MV-4-11 (cell line): ENCODE measurements at regions not wholly inside any gene's neighbourhood (a gene's known extent, or its start where the extent isn't known, plus 50 kb on each side); places are given as distances from the start of the nearest gene placed in this dataset.
"Not testable (repeated sequence)": the region's sequence is repeated elsewhere in the genome, so short reads cannot be mapped to it uniquely, and the experiment has no call there.

Experiments
- DNase-seq: peaks from one replicate; lab custom pipeline; 2025; lab: John Stamatoyannopoulos, UW

DNA sequence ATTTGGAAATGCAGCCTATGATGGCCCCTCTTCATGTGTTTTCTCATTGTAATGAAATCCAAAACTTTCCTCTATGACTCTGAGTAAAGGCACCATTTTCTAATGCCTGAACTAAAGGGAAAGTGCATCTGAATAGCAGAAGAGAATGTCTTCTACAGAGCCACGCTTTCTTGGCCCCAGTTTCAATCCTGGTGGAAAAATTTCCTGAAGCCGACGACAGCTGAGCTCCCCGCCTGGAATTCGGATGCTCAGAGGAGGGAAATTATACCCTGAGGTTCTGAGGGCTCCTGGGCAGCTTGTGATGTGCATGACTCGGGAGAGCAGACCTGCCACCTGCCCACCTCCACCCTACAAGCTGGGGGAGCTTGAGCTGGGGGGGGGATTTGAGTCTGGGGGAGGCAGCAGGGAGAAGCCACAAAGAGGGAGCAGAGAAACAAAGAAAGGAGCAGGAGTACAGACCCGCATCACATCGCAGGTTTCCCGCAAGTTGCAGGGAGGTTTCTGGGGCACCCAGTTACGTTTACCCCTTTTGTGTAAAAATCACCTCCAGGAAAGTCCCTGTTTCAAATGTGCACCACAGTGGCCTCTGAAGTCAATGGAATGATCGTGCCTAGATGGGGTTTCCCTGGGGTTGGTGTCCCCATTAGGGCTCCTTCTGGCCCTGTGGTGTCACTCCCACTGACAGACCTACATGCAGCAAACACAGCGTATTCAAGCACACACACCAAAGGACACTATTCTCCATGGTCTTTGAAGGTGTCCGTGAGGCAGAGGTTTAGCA is 145.6 kb upstream of the RBPJ start:
- no peak for DNase-seq

DNA sequence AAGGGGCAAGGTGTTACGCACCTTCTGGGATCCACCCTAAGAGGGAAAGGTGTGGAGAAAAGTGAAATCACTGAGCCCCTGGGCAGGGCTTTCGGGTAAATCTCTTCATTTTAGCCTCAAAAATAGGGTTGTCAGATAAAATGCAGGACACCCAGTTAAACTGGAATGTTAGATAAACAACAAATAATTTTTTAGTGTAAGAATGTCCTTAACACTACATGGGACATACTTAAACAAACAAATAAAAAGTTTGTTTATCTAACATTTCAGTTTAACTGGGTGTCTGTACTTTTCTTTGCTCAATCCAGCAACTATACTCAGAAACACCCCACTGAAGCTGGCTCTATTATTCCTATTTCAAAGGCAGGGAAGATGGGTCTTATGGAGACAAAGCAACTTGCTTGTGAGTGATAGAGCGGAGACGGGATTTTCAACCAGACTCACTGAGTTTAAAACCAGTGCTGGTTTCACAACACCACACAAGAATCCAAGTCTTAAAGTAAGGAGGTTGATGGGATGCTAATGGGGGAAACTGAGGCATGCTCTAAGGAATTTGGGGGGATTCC is 144.8 kb upstream of the RBPJ start:
- DNase-seq = no peak

DNA sequence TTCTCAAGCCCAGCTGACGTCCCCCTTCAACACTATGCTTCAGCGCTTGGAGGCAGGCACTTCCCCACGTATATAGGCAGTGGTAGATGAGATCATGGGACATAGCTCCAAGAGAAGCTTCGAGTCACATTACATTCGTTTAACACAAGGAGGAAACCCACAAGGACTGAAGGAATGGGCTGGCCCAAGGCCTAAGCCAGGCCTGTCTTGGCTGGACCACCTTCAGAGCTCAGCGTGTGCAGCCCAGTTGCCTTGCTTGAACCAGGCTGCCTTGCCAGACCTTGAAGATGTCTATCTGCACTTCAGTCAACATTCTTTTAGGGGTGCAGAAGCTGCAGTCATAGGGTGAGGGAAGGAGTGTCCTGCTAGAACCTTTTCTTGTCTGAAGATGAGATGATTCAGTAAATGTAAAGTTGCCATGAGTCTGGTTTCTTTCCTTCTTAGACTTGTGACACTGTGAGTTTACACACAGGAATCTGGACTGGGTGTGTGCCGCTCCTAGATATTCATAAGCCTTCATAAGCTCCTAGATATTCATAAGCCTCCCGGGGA is 144.1 kb upstream of the RBPJ start:
- no peak for DNase-seq

DNA sequence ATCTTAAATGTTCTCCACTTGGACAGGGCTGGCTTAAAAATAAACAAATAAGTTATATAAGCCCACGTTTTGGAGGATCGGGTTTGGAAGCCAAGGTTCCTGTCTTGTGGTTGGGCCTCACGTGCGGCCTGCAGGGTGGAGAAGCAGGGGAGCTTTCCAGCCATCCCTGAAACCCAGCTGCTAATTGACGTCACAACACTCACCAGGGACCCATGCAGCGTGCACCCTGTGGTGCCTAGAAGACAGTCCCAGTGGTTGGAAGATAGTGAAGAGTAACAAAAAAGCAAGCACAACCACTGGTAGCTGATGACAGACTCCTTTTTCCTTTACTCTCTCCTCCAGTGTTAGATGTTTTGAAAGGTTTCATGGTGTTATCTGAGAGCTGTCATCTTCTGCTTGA is 142.0 kb upstream of the RBPJ start:
- no peak for DNase-seq

DNA sequence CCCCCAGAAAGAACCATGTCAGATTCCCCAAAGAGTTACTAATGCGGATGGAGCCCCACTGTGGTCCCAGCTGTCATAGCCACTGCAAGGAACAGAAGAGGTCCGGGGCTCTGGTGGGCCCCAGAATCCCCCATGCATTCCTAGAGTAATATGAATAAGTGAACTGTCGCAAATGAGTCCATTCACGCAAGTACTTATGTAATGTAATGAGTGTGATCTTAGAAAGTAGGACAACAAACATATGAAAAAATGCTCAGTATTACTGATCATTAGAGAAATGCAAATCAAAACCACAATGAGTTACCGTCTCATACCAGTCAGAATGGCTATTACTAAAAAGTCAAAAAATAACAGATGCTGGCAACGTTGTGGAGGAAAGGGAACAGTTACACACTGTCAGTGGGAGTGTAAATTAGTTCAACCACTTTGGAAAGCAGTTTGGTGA is 141.5 kb upstream of the RBPJ start:
- no peak for DNase-seq

DNA sequence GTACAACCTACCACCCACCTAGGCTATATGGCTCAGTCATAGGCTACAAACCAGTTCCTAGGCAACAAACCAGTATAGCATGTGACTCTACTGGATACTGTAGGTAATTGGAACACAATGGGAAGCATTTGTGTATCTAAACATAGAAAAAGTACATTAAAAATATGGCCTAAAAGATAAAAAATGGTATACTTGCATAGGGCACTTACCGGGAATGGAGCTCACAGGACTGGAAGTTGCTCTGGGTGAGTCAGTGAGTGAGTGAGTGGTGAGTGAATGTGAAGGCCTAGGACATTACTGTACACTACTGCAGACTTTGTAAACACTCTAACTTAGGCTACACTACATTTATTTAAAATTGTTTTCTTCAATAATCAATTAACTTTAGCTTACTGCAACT is 139.2 kb upstream of the RBPJ start:
- no peak for DNase-seq

DNA sequence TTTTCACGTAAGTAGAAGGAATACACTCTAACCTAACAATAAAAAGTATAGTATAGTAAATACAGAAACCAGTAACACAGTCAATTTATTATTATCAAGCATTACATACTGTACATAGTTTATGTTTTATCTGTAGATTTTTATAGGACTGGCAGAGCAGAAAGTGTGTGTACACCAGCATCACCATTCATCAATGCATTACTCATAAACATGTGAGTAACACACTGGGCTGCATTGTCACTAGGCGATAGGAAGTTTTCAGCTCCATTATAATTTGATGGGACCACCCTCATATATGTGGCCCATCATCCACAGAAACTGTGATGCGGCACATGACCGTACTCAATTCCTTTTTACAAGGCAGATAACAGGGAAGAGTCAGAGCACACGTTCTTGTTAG is 137.8 kb upstream of the RBPJ start:
- DNase-seq = no peak

DNA sequence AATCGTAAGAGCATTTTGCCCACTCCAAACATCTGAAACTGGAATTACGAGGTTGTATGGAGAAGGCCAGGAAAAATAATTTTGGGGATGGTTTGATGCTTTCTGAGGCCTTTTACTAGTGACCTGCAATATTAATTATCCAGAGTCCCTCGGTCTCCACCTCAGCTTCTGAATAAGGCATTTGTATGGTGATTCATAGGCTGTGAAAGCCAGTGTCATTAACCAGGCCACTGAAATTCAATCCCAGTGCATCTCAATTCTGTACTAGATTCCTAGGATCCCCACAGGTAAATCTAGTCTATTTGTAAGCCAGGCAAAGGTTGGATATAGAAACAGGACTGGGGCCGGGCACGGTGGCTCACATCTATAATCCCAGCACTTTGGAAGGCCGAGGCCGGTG is 135.4 kb upstream of the RBPJ start:
- no peak for DNase-seq

DNA sequence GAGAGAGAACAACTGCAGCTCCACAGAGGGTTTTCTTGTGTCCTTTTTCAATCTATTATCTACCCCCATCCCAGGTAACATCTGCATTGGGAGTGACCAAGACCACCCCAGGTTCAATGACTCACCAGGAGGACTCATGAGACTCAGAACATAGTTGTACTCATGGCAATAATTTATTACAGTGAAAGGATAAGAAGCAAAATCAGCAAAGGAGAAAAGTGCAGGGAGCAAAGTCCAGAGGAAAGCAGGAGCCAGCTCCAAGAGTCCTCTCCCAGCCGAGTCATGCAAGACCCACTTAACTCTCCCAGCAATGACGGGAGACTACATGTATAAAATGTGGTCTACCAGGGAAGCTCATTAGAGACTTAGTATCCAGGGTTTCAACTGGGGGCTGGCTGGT is 129.5 kb upstream of the RBPJ start:
- no peak for DNase-seq

DNA sequence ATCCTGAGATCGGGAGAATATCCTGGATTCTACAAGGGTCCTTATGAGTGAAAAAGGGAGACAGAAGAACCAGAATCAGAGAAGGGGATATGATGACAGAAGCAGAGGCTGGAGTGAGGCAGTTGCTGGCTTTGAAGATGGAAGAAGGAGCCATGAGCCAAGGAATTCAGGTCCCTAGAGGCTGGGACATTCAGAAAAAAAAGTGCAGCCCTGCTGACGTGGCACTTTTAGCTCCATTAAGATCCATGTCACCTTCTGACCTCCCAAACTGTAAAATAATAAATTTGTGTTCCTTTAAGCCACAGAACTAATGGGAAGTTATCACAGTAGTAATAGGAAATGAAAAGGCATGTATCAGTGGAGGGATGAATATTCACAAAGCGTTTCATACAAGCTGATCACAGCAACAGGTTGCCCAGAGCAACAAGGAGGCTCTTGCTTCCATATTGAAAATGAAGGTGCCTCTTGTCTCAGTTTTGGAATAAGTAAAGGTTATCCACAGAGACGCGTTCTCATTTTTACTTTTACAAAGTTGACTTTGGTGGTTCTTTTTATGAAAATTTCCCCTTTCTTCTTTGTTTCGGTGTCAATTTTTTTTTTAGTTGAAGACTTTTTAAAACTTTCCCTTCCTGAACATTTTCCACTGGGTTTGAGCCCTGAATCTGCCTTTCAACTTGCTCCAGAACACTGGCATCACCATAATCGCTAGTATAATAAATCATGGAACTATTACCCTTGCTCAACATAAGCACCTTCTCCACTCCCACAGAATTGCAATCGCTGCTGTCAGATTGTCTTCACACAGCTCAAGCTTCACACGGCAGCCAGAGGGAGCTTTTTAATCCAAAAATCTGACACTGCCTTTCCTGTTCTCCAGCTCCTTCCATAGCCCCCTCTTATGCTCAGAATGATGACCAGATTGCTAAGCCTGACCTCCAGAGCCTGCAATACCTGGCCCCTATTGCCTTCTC is 127.6 kb upstream of the RBPJ start:
- no peak for DNase-seq

DNA sequence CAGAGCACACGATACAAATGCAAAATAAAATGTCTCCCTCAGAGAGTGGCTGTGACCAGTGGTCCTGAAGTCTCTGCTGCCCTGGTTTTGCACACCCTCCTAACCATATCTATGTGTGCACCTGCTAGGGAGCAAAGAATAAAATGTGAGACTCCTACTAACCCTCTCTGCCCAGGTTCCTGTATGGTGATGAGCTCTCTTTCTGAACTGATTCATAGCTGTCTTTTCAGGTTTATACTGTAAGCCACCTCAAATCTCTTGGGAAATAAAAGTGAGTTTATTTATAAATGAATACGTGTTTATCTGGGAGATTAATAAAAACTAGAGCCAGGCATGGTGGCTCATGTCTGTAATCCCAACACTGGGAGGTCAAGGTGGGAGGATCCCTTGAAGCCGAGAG is 126.0 kb upstream of the RBPJ start:
- no peak for DNase-seq

DNA sequence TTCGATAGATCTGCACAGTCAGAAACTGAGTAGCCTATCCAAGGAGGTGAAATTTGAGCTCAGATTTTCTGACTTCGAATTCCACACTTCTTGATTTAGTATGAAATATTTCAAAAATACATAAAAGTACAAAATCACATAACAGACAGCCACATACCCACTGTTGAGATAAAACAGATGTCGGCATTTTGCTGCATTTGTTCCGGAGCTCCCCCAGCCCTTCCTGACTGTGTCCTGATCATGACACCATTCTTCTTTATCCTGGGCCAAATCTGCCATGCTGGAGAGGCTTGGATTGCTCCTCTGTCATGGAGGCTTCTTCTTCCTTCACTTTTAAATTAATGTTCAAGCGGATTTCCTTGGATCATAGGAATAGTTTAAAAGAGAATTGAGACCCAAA is 124.2 kb upstream of the RBPJ start:
- DNase-seq = no peak

DNA sequence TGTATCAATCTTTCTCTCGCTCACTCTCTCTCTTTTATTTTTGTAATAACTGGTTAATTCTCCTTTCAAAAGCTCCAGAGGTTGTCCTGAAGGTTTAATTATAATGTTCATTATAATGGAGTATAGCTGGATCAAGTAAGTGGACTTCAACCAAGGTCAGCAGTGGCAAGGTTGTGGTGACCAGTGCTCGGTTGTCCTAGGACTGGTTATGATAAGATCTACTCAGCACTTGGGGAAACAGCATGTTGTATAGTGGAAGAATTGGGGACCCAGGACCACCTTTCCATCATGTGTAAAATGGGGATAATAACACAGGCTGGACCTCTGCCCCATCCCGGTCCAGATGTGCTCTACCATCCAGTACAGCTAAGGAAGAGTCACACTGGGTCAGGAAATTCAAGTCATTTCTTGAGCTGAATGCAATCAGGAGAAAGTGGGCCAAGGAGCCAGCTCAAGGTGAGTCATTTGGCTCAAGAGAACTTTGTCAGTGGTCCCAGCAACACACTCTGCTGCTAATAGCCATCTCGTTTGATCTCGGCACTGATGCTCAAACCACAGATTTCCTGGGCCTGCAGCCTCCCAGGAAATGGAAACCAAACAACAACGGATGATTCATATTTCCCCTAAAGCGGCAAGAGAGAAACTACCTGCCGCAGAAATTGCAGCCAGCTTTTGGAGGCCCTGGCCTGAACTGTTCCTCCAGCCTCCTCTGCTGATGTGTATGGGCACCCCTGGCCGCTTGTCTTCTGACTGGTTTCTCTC is 123.6 kb upstream of the RBPJ start:
- DNase-seq = peak; percentile 77

DNA sequence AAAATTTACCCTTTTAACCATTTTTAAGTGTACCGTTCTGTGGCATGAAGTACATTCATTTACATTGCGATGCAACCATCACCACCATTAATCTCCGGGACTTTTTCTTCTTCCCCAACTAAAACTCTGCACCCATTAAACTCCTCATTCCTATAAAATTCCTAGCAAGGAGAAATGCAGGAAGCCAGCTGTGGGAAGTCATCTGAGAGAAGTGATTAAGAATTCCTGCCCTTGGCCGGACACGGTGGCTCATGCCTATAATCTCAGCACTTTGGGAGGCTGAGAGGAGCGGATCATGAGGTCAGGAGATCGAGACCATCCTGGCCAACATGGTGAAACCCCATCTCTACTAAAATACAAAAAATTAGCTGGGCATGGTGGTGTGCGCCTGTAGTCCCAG is 121.9 kb upstream of the RBPJ start:
- not testable (repeated sequence) for DNase-seq

DNA sequence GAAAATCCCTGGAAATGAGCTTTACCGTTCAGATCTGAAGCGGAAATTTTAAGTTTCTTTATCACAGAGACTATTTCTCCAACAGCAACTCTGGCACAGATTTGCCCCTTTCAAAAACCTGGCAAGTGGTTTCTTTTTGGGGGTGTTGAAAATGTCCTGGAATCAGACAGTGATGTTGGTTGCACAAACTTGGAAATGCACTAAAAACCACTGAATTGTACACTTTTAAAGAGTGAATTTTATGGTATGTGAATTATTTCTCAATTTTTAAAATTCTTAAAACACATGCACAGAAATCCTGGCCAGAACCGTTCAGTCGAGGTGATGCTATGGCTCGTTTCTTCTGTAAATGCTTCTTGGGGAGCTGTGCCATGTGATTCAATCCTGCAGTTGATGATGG is 121.2 kb upstream of the RBPJ start:
- no peak for DNase-seq

DNA sequence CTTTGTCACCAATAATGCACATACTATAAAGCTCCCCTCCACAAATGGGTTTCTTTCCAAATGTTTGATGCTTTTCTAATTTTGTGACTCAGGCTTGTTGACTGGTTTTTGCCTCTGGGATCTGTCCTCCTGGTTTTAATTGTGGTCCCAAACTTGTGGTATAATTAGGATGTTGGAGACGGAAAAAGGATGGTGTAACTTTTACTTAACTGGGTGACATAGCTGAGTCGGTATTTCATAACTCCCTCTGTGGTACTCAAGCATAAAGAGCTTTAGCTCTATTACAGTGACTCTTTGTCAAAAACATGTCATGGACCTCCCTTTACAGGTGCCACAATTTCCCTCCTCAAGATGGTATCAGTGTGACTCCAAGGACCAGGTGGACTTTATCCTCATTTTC is 119.7 kb upstream of the RBPJ start:
- DNase-seq = peak; percentile 56

DNA sequence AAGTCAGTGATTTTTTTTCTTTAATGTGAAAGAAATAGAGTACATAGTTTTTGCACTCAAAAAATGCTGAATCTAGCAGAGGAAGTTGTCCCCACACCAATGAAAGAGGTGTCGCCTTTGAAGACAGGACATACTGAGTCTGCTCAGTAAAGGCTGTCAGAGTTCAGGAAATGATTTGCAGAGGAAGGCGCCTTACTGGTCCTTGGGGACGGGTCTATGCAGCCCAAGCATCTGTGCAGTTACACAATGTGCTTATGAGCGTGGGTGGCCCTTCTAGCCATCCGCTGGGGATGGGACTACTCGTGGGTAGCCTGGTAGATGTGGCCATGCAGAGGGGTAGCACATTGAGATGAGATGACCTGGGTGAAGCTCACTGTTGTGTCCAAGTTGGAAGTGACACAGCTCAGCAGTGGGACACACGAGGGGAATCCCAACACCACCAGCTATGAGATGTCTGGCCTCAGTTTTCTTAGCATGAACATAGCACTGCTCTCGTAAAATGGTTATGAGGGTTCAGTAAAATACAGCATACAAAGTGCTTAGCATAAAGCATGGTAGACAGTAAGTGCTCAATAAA is 116.5 kb upstream of the RBPJ start:
- peak; percentile 37 for DNase-seq

DNA sequence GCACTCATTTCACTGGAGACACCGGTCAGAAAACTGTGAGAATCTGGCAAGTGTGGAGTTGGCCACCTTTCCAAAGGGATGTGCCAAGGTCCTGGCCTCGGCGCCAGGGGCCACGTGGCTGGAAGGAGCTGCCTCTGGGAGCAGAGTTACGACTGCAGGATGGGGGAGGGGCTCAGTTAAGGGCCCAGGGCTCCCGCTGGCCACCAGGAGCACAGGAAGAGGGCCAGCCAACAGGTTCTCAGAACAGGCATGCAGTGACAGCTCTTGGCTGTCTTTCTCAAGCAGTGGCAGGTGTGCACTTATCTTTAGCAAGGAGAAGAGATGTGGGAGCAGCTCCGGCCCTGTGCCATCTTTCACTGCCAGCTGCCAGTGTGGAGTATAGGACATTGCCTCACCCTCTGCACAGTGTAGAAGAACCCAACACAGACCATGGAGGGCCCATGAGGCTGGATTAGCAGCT is 115.9 kb upstream of the RBPJ start:
- no peak for DNase-seq

DNA sequence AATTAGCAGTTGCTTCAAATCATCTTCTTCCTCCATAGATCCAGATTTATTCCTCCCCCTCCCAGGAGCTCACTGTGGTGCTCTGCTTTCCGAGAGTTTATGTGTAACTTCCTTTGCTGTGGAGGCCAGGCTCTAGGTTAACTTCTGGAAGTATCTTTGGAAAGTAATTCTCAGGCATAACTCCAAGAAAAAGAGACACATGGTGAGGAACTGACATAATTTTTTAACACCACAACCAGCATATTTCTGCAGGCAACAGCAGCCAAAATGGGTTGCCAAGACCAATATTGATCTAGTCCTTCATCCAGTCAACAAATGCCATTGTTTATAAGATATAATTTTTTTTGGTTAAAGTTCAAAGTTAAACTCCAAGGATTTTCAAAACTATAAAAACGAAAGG is 114.5 kb upstream of the RBPJ start:
- DNase-seq = no peak

DNA sequence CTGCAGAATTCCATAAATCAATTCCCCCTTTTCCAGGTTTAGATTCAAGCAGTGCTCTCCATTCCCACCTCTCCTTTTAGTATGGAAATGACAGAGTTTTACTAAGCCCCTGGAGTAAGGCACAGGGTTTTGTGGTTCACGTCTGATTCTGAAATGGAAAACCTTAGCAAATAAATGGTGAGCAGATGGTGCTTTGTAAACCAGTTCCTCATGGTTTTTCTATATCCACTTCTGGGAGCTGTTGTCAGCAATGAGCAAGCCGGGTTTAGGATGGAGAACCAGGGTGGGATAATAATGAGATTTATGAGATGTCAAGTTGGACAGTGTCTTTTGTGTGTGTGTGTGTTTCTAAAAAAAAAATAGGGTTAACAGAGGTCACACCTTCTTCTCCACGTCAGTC is 113.8 kb upstream of the RBPJ start:
- no peak for DNase-seq

DNA sequence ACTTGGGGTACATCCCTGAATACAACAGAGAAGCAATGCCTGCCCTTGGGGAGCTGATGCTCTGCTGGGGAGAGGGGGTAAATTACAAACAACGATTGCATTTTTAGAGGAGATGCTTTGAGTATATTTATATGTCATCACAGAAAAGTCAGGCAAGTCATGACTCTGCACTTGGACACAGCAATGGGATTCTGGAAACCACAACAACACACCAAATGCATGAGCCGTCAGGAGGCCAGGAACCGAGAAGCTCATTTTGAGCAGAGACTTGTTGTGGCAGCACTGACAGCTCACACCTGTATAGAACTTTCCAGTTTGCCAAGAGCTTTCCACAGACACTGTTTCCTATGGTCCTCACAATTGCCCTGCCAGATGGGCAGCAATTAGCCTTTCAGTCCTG is 113.2 kb upstream of the RBPJ start:
- DNase-seq = no peak
